NT2/D1 (cell line): ENCODE measurements at regions not wholly inside any gene's neighbourhood (a gene's known extent, or its start where the extent isn't known, plus 50 kb on each side); places are given as distances from the start of the nearest gene placed in this dataset.

Experiments
- SUZ12 ChIP-seq: IDR thresholded peaks from 2 replicates; pipeline ENCODE4 v1.6.1; 2011; ENCODE audit not compliant: insufficient read length, insufficient read depth; ENCODE audit errors: extremely low read depth
- YY1 ChIP-seq: IDR thresholded peaks from 2 replicates; pipeline ENCODE4 v1.6.1; 2011; ENCODE audit not compliant: insufficient read length, insufficient read depth
- ZNF274 ChIP-seq: IDR thresholded peaks from 2 replicates; pipeline ENCODE4 v1.6.1; 2011; ENCODE audit warnings: mild to moderate bottlenecking, low read depth, low read length

- TF ChIP-seq ZNF274 (no peak), YY1 (no peak), SUZ12 (no peak)
Measured at GRCh38 chr16:66198641-66199040, 167.8 kb upstream of the CDH5 start.
